A549 (cell line): ENCODE measurements at regions not wholly inside any gene's neighbourhood (a gene's known extent, or its start where the extent isn't known, plus 50 kb on each side); places are given as distances from the start of the nearest gene placed in this dataset.

Experiments used
- ATAC-seq, 2 experiments: fragments of 200-7000 bp in 1 of 2; fragments of >200 bp in 1 of 2; cut with Nextera tagmentation in 1 of 2; cut with Tn5 transposase in 1 of 2; 3 replicates each; pipeline versions ENCODE4 v1.8.0 to v1.9.1; 2018 to 2020; ENCODE audit warnings: mild to moderate bottlenecking in 1 of 2, moderate library complexity in 1 of 2
- CTCF ChIA-PET: fragments of 300-600 bp; sonication (Branson Sonifier 250); formaldehyde crosslinking; extraction: SDS; loops from one replicate; lab custom pipeline; 2021; ENCODE audit warnings: antibody characterized with exemption, inconsistent platforms; lab: Yijun Ruan, JAX
- POLR2A ChIA-PET: fragments of 350-600 bp; formaldehyde crosslinking; extraction: SDS; loops from one replicate; lab custom pipeline; 2021; ENCODE audit warnings: antibody characterized with exemption, inconsistent platforms; lab: Yijun Ruan, JAX
- DNase-seq, 2 experiments: peaks; one replicate each; pipeline versions ENCODE4 v3.0.0 to v3.0.0-alpha.2; 2011 to 2016; ENCODE audit warnings: low read depth in 1 of 2, low spot score in 1 of 2
- FAIRE-seq: peaks from 2 replicates; lab custom pipeline; 2011; peaks lifted over from hg19 to GRCh38; lab: Jason Lieb, UNC
- H3K27ac ChIP-seq, 2 experiments: fragments of >200 bp; sonication (Bioruptor Twin); formaldehyde crosslinking; 3 replicates each; pipeline ENCODE4 v1.5.1; 2016 to 2017
- H3K4me1 ChIP-seq: fragments of >200 bp; sonication (Bioruptor Twin); formaldehyde crosslinking; 3 replicates; pipeline ENCODE4 v1.6.1; 2016
- H3K4me2 ChIP-seq: fragments of >200 bp; sonication (Bioruptor Twin); formaldehyde crosslinking; 3 replicates; pipeline ENCODE4 v1.6.1; 2016
- H3K4me3 ChIP-seq: fragments of >200 bp; sonication (Bioruptor Twin); formaldehyde crosslinking; 3 replicates; pipeline ENCODE4 v1.5.1; 2016
- H3K9me3 ChIP-seq: fragments of >200 bp; sonication (Bioruptor Twin); formaldehyde crosslinking; 3 replicates; pipeline ENCODE4 v1.6.1; 2016
- BHLHE40 ChIP-seq: IDR thresholded peaks from 2 replicates; pipeline ENCODE4 v1.6.1; 2012; ENCODE audit warnings: low read depth, low read length, inconsistent platforms
- CBX8 ChIP-seq: fragments of 200-600 bp; sonication (generic); IDR thresholded peaks from 2 replicates; pipeline ENCODE4 v1.6.1; 2016
- EHMT2 ChIP-seq: fragments of 200-600 bp; sonication (generic); IDR thresholded peaks from 2 replicates; pipeline ENCODE4 v1.6.1; 2016; ENCODE audit warnings: antibody characterized with exemption, low read depth, mild to moderate bottlenecking, moderate library complexity
- EP300 ChIP-seq, 2 experiments: fragments of >200 bp; sonication (Bioruptor Twin); formaldehyde crosslinking; IDR thresholded peaks; 2 replicates in 1 of 2; 3 replicates in 1 of 2; pipeline ENCODE4 v1.6.1; 2016 to 2017
- ESRRA ChIP-seq: fragments of 150-350 bp; IDR thresholded peaks from 2 replicates; pipeline ENCODE4 v1.6.1; 2014; ENCODE audit warnings: mild to moderate bottlenecking, low read length, borderline replicate concordance
- HDAC2 ChIP-seq: fragments of 200-600 bp; sonication (generic); IDR thresholded peaks from 2 replicates; pipeline ENCODE4 v1.6.1; 2016
- HOXB5 ChIP-seq: fragments of 250-450 bp; sonication (Bioruptor Pico); IDR thresholded peaks from 2 replicates; pipeline ENCODE4 v1.5.0; 2020; ENCODE audit warnings: mild to moderate bottlenecking, moderate library complexity
- JUN ChIP-seq, 2 experiments: fragments of >200 bp; sonication (Bioruptor Twin); formaldehyde crosslinking; IDR thresholded peaks; 2 replicates in 1 of 2; 3 replicates in 1 of 2; pipeline ENCODE4 v1.6.1; 2016 to 2017
- KDM1A ChIP-seq: fragments of 200-600 bp; sonication (generic); IDR thresholded peaks from 2 replicates; pipeline ENCODE4 v1.6.1; 2016; ENCODE audit warnings: low read depth, mild to moderate bottlenecking
- NPAS2 ChIP-seq: fragments of 250-450 bp; sonication (Bioruptor Pico); IDR thresholded peaks from 2 replicates; pipeline ENCODE4 v1.8.0; 2022; ENCODE audit warnings: mild to moderate bottlenecking, moderate library complexity, borderline replicate concordance
- RARB ChIP-seq: fragments of 250-450 bp; sonication (Bioruptor Pico); IDR thresholded peaks from 2 replicates; pipeline ENCODE4 v1.8.0; 2021; ENCODE audit warnings: mild to moderate bottlenecking, moderate library complexity
- RCOR1 ChIP-seq: fragments of 150-350 bp; IDR thresholded peaks from 2 replicates; pipeline ENCODE4 v1.6.1; 2014; ENCODE audit warnings: antibody characterized with exemption, low read length, low read depth
- RFX5 ChIP-seq: fragments of 450-650 bp; IDR thresholded peaks from 2 replicates; pipeline ENCODE4 v1.7.1; 2014; ENCODE audit warnings: antibody characterized with exemption, mild to moderate bottlenecking, moderate library complexity
- TP53 ChIP-seq: fragments of 250-450 bp; sonication (Bioruptor Pico); IDR thresholded peaks from 2 replicates; pipeline ENCODE4 v1.5.0; 2021; ENCODE audit warnings: mild to moderate bottlenecking, moderate library complexity
- ZNF302 ChIP-seq: fragments of 250-450 bp; sonication (Bioruptor Pico); IDR thresholded peaks from 2 replicates; pipeline ENCODE4 v1.9.0; 2021; ENCODE audit warnings: inconsistent platforms, mild to moderate bottlenecking, moderate library complexity
- WGBS: methylation state at CpG from one replicate; pipeline ENCODE4 v1.1.6; 2017; ENCODE audit errors: missing lambda C conversion rate; 5-methylcytosine and 5-hydroxymethylcytosine counted together
- TF ChIP-seq, protein P1 (sequence below): fragments of 250-450 bp; sonication (Bioruptor Pico); IDR thresholded peaks from 2 replicates; pipeline ENCODE4 v1.5.0; 2020; ENCODE audit warnings: low read depth, mild to moderate bottlenecking, moderate library complexity
- TF ChIP-seq, protein P2 (sequence below): fragments of >200 bp; sonication (Bioruptor Twin); formaldehyde crosslinking; IDR thresholded peaks from 3 replicates; pipeline ENCODE4 v1.6.1; 2016
- TF ChIP-seq, protein P3 (sequence below): fragments of 450-650 bp; IDR thresholded peaks from 2 replicates; pipeline ENCODE4 v1.6.1; 2014; ENCODE audit warnings: antibody characterized with exemption
- TF ChIP-seq, protein P4 (sequence below): fragments of 200-600 bp; sonication (generic); IDR thresholded peaks from 2 replicates; pipeline ENCODE4 v1.6.1; 2016; ENCODE audit warnings: antibody characterized with exemption, mild to moderate bottlenecking, moderate library complexity
- TF ChIP-seq, protein P5 (sequence below): fragments of 250-450 bp; sonication (Bioruptor Pico); IDR thresholded peaks from 2 replicates; pipeline ENCODE4 v1.5.0; 2021; ENCODE audit warnings: mild to moderate bottlenecking, moderate library complexity, borderline replicate concordance
- TF ChIP-seq, protein P6 (sequence below): IDR thresholded peaks from 2 replicates; pipeline ENCODE4 v1.6.1; 2012; ENCODE audit warnings: low read depth, borderline replicate concordance
- TF ChIP-seq, protein P7 (sequence below): fragments of 150-350 bp; IDR thresholded peaks from 2 replicates; pipeline ENCODE4 v1.6.1; 2014; ENCODE audit warnings: low read depth, mild to moderate bottlenecking, low read length

DNA sequence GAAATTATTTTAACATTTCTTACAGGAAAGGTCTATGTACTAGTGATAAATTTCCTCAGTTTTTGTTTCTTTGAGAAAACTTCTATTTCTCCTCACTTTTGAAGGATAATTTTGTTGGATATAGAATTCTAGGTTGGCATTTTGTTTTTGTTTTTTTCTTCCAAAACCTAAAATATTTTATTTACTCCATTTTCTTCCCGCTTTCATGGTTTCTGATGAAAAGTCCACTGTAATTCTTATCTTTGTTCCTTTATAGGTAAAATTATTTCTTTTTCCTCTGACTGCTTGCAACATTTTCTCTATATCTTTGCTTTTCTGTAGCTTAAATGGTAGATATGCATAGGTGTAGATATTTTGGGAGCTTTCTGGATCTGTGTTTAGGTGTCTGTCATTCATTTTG lies 153.9 kb upstream of the DSCAM start (continued):
- TF ChIP-seq CBX8 (no peak), RCOR1 (no peak), TP53 (CRISPR knock-in tag) (no peak), ZNF302 (CRISPR knock-in tag) (no peak)
- TF ChIP-seq, protein P1, sequence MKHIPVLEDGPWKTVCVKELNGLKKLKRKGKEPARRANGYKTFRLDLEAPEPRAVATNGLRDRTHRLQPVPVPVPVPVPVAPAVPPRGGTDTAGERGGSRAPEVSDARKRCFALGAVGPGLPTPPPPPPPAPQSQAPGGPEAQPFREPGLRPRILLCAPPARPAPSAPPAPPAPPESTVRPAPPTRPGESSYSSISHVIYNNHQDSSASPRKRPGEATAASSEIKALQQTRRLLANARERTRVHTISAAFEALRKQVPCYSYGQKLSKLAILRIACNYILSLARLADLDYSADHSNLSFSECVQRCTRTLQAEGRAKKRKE, result no peak
- TF ChIP-seq, protein P2, sequence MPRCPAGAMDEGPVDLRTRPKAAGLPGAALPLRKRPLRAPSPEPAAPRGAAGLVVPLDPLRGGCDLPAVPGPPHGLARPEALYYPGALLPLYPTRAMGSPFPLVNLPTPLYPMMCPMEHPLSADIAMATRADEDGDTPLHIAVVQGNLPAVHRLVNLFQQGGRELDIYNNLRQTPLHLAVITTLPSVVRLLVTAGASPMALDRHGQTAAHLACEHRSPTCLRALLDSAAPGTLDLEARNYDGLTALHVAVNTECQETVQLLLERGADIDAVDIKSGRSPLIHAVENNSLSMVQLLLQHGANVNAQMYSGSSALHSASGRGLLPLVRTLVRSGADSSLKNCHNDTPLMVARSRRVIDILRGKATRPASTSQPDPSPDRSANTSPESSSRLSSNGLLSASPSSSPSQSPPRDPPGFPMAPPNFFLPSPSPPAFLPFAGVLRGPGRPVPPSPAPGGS, result no peak

DNA sequence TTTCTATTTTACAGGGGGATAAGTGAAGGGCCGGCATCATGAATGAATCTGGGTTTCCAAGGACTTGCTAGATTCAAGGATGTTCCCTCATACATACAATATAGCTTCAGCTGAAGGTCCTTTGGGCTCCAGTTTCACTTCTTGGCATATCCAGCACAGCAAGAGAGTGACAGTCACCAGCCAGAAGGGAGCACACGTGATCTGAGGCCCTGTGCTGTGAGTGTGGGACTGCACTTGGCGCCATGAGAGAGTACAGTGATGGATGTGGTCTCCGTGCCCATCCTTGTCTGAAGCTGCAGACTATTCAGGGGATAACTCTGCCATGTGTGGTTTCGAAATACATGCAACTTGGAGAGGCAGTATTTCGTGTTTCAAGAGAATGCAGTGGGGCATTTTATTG lies 159.7 kb upstream of the DSCAM start:
- CTCF ChIA-PET, result no interaction called here
- TF ChIP-seq, protein P3, sequence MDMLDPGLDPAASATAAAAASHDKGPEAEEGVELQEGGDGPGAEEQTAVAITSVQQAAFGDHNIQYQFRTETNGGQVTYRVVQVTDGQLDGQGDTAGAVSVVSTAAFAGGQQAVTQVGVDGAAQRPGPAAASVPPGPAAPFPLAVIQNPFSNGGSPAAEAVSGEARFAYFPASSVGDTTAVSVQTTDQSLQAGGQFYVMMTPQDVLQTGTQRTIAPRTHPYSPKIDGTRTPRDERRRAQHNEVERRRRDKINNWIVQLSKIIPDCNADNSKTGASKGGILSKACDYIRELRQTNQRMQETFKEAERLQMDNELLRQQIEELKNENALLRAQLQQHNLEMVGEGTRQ, result no peak
- TF ChIP-seq NPAS2 (no peak), RARB (CRISPR knock-in tag) (no peak), BHLHE40 (no peak)
- TF ChIP-seq, all 56 proteins: peak for 0
- H3K4me1 ChIP-seq, result no peaks in the 10 kb centered on the region
- FAIRE-seq (no peak), DNase-seq (no peak), ATAC-seq (no peak)
- no peak overlapping the region for H3K4me2 ChIP-seq
- WGBS, result 3% methylated on average over 6 of the region's 6 CpGs
- no peak overlapping the region for H3K4me3 ChIP-seq
- H3K9me3 ChIP-seq, result no peaks in the 10 kb centered on the region
- POLR2A ChIA-PET, result no interaction called here
- H3K27ac ChIP-seq, result no peak overlapping the region

DNA sequence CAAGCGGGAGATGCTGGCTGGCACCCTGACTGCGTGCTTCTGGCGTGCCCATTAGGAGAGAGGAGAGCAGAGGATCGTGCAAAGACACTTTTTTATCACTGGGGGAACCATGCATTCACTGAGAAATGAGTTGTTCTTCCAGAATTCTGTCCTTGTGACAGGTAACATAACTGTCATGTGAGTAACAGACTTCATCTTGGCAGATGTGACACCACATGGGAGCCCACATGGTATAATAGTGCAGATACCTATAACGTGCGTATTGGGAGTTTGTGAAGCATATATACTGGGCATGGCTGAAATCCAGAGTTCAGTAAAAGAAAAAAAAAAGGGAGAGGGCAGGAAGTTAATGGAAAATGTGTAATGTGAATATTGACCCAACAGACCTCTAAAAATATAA lies 159.6 kb upstream of the BACE2 start:
- H3K4me1 ChIP-seq, result no peaks in the 10 kb centered on the region
- ChIA-PET POLR2A (no interaction called here), CTCF (no interaction called here)
- H3K27ac ChIP-seq, result no peak overlapping the region
- H3K4me3 ChIP-seq, result no peak overlapping the region
- 13% methylated on average over 6 of the region's 6 CpGs for WGBS
- ATAC-seq, result no peak
- no peak for FAIRE-seq
- H3K9me3 ChIP-seq, result no peaks in the 10 kb centered on the region
- H3K4me2 ChIP-seq, result no peak overlapping the region
- no peak for DNase-seq
- no peak for TF ChIP-seq EP300 (IDR thresholded peaks at IDR 0.05)
- TF ChIP-seq, protein P4, sequence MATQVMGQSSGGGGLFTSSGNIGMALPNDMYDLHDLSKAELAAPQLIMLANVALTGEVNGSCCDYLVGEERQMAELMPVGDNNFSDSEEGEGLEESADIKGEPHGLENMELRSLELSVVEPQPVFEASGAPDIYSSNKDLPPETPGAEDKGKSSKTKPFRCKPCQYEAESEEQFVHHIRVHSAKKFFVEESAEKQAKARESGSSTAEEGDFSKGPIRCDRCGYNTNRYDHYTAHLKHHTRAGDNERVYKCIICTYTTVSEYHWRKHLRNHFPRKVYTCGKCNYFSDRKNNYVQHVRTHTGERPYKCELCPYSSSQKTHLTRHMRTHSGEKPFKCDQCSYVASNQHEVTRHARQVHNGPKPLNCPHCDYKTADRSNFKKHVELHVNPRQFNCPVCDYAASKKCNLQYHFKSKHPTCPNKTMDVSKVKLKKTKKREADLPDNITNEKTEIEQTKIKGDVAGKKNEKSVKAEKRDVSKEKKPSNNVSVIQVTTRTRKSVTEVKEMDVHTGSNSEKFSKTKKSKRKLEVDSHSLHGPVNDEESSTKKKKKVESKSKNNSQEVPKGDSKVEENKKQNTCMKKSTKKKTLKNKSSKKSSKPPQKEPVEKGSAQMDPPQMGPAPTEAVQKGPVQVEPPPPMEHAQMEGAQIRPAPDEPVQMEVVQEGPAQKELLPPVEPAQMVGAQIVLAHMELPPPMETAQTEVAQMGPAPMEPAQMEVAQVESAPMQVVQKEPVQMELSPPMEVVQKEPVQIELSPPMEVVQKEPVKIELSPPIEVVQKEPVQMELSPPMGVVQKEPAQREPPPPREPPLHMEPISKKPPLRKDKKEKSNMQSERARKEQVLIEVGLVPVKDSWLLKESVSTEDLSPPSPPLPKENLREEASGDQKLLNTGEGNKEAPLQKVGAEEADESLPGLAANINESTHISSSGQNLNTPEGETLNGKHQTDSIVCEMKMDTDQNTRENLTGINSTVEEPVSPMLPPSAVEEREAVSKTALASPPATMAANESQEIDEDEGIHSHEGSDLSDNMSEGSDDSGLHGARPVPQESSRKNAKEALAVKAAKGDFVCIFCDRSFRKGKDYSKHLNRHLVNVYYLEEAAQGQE, result no peak
- no peak for TF ChIP-seq HDAC2
- TF ChIP-seq, protein P5, sequence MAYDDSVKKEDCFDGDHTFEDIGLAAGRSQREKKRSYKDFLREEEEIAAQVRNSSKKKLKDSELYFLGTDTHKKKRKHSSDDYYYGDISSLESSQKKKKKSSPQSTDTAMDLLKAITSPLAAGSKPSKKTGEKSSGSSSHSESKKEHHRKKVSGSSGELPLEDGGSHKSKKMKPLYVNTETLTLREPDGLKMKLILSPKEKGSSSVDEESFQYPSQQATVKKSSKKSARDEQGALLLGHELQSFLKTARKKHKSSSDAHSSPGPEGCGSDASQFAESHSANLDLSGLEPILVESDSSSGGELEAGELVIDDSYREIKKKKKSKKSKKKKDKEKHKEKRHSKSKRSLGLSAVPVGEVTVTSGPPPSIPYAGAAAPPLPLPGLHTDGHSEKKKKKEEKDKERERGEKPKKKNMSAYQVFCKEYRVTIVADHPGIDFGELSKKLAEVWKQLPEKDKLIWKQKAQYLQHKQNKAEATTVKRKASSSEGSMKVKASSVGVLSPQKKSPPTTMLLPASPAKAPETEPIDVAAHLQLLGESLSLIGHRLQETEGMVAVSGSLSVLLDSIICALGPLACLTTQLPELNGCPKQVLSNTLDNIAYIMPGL (CRISPR knock-in tag), result no peak
- no peak for TF ChIP-seq ESRRA
- no peak for TF ChIP-seq EHMT2
- TF ChIP-seq, protein P6, sequence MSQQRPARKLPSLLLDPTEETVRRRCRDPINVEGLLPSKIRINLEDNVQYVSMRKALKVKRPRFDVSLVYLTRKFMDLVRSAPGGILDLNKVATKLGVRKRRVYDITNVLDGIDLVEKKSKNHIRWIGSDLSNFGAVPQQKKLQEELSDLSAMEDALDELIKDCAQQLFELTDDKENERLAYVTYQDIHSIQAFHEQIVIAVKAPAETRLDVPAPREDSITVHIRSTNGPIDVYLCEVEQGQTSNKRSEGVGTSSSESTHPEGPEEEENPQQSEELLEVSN, result no peak
- no peak for TF ChIP-seq HOXB5 (CRISPR knock-in tag)
- TF ChIP-seq KDM1A, result no peak
- TF ChIP-seq, protein P7, sequence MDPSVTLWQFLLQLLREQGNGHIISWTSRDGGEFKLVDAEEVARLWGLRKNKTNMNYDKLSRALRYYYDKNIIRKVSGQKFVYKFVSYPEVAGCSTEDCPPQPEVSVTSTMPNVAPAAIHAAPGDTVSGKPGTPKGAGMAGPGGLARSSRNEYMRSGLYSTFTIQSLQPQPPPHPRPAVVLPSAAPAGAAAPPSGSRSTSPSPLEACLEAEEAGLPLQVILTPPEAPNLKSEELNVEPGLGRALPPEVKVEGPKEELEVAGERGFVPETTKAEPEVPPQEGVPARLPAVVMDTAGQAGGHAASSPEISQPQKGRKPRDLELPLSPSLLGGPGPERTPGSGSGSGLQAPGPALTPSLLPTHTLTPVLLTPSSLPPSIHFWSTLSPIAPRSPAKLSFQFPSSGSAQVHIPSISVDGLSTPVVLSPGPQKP, result no peak
- no peak for TF ChIP-seq RFX5
- TF ChIP-seq RCOR1, result no peak
- TF ChIP-seq TP53 (CRISPR knock-in tag), result no peak
- TF ChIP-seq, protein P2, result no peak
- TF ChIP-seq JUN (IDR thresholded peaks at IDR 0.05), result no peak
- TF ChIP-seq, protein P3, result no peak
